GM23338 (cell line): ENCODE measurements at regions not wholly inside any gene's neighbourhood (a gene's known extent, or its start where the extent isn't known, plus 50 kb on each side); places are given as distances from the start of the nearest gene placed in this dataset.

Experiments used
- ATAC-seq: fragments of 200-7000 bp; cut with Tn5 transposase; 3 replicates; pipeline ENCODE4 v1.9.1; 2020
- DNase-seq: peaks from one replicate; pipeline ENCODE4 v3.0.0-alpha.2; 2015; ENCODE audit warnings: low spot score
- H2AFZ ChIP-seq: fragments of 200-600 bp; sonication (generic); 2 replicates; pipeline ENCODE4 v1.8.0; 2016; ENCODE audit warnings: antibody characterized with exemption, mild to moderate bottlenecking, moderate library complexity
- H3F3A ChIP-seq: fragments of 200-600 bp; sonication (generic); replicated peaks from 2 replicates; pipeline ENCODE4 v1.8.0; 2017; ENCODE audit warnings: antibody characterized with exemption, mixed run types, low read depth
- H3K27ac ChIP-seq: fragments of 200-600 bp; sonication (generic); 2 replicates; pipeline ENCODE4 v1.6.1; 2016; ENCODE audit warnings: low read depth
- H3K27me3 ChIP-seq: fragments of 200-600 bp; sonication (generic); 2 replicates; pipeline ENCODE4 v1.8.0; 2016; ENCODE audit warnings: mild to moderate bottlenecking, mixed run types, moderate library complexity; ENCODE audit not compliant: insufficient read depth
- H3K36me3 ChIP-seq: fragments of 200-600 bp; sonication (generic); 2 replicates; pipeline ENCODE4 v1.8.0; 2016; ENCODE audit warnings: mild to moderate bottlenecking; ENCODE audit not compliant: insufficient read depth
- H3K4me1 ChIP-seq: fragments of 200-600 bp; sonication (generic); 2 replicates; pipeline ENCODE4 v1.8.0; 2016; ENCODE audit warnings: mild to moderate bottlenecking, moderate library complexity; ENCODE audit not compliant: insufficient read depth
- H3K4me2 ChIP-seq: fragments of 200-600 bp; sonication (generic); 2 replicates; pipeline ENCODE4 v1.7.1; 2017; ENCODE audit warnings: mixed run types
- H3K4me3 ChIP-seq: fragments of 200-600 bp; sonication (generic); 2 replicates; pipeline ENCODE4 v1.6.1; 2016; ENCODE audit warnings: mixed run types
- H3K79me2 ChIP-seq: fragments of 200-600 bp; sonication (generic); replicated peaks from 2 replicates; pipeline ENCODE4 v1.8.0; 2017; ENCODE audit warnings: mild to moderate bottlenecking; ENCODE audit not compliant: insufficient read depth
- H3K9me2 ChIP-seq: fragments of 200-600 bp; sonication (generic); 2 replicates; pipeline ENCODE4 v1.8.0; 2017; ENCODE audit not compliant: insufficient read depth
- H4K20me1 ChIP-seq: fragments of 200-600 bp; sonication (generic); replicated peaks from 2 replicates; pipeline ENCODE4 v1.8.0; 2017; ENCODE audit warnings: mild to moderate bottlenecking; ENCODE audit not compliant: insufficient read depth
- H3K27ac Mint-ChIP-seq: 2 replicates; pipeline ENCODE4 v1.8.0; 2020; ENCODE audit warnings: inconsistent platforms, mild to moderate bottlenecking, moderate library complexity, mixed read lengths
- H3K27me3 Mint-ChIP-seq: 3 replicates; pipeline ENCODE4 v1.8.0; 2022; ENCODE audit warnings: low read depth, mild to moderate bottlenecking, moderate library complexity, mixed read lengths, inconsistent platforms; ENCODE audit not compliant: insufficient read depth, poor library complexity
- H3K36me3 Mint-ChIP-seq: 3 replicates; pipeline ENCODE4 v1.8.0; 2021; ENCODE audit warnings: low read depth, mild to moderate bottlenecking, inconsistent platforms, moderate library complexity, mixed read lengths
- H3K4me1 Mint-ChIP-seq: 3 replicates; pipeline ENCODE4 v1.8.0; 2020; ENCODE audit warnings: mild to moderate bottlenecking, inconsistent platforms, mixed read lengths
- H3K4me3 Mint-ChIP-seq: 3 replicates; pipeline ENCODE4 v1.8.0; 2021; ENCODE audit warnings: moderate library complexity, mild to moderate bottlenecking, inconsistent platforms, mixed read lengths
- H3K9me3 Mint-ChIP-seq: 3 replicates; pipeline ENCODE4 v1.8.0; 2020; ENCODE audit warnings: moderate library complexity, mild to moderate bottlenecking, inconsistent platforms, mixed read lengths
- CREB1 ChIP-seq: fragments of 250-450 bp; sonication (Bioruptor Pico); IDR thresholded peaks from 2 replicates; pipeline ENCODE4 v1.5.0; 2020; ENCODE audit warnings: low read depth, mild to moderate bottlenecking, moderate library complexity
- CTCF ChIP-seq, 2 experiments: fragments of 200-600 bp in 1 of 2; sonication (generic) in 1 of 2; conservative IDR thresholded peaks; 2 replicates each; pipeline versions ENCODE4 v1.5.1 to v1.6.1; 2016 to 2017; ENCODE audit warnings: antibody characterized with exemption in 2 of 2, low read depth in 2 of 2, mild to moderate bottlenecking in 2 of 2, moderate library complexity in 1 of 2
- ETS1 ChIP-seq: IDR thresholded peaks from 2 replicates; pipeline ENCODE4 v1.6.1; 2016; ENCODE audit warnings: antibody characterized with exemption
- EZH2 ChIP-seq: fragments of 200-600 bp; sonication (generic); IDR thresholded peaks from one replicate; pipeline ENCODE4 v1.8.0; 2017; ENCODE audit warnings: antibody characterized with exemption, mild to moderate bottlenecking, low read depth; ENCODE audit not compliant: unreplicated experiment
- EZH2phosphoT487 ChIP-seq: fragments of 200-600 bp; sonication (generic); IDR thresholded peaks from one replicate; pipeline ENCODE4 v1.8.1; 2018; ENCODE audit warnings: antibody characterized with exemption; ENCODE audit not compliant: unreplicated experiment
- JUNB ChIP-seq: IDR thresholded peaks from one replicate; pipeline ENCODE4 v1.6.1; 2016; ENCODE audit warnings: antibody characterized with exemption; ENCODE audit not compliant: unreplicated experiment
- NANOG ChIP-seq: IDR thresholded peaks from 2 replicates; pipeline ENCODE4 v1.6.1; 2016; ENCODE audit warnings: antibody characterized with exemption, borderline replicate concordance
- POLR2AphosphoS5 ChIP-seq: IDR thresholded peaks from 2 replicates; pipeline ENCODE4 v1.6.1; 2016; ENCODE audit warnings: antibody characterized with exemption, low read depth
- REST ChIP-seq: IDR thresholded peaks from one replicate; pipeline ENCODE4 v1.6.1; 2018; ENCODE audit warnings: antibody characterized with exemption; ENCODE audit not compliant: unreplicated experiment
- STAT1 ChIP-seq: IDR thresholded peaks from one replicate; pipeline ENCODE4 v1.6.1; 2016; ENCODE audit warnings: antibody characterized with exemption; ENCODE audit not compliant: unreplicated experiment
- ZNF114 ChIP-seq: fragments of 250-450 bp; sonication (Bioruptor Pico); IDR thresholded peaks from 2 replicates; pipeline ENCODE4 v1.5.0; 2020; ENCODE audit warnings: mild to moderate bottlenecking, moderate library complexity
- ZNF331 ChIP-seq: fragments of 250-450 bp; sonication (Bioruptor Pico); IDR thresholded peaks from 2 replicates; pipeline ENCODE4 v1.5.0; 2020; ENCODE audit warnings: low read depth, mild to moderate bottlenecking, moderate library complexity
- ZNF462 ChIP-seq: fragments of 250-450 bp; sonication (Bioruptor Pico); IDR thresholded peaks from 2 replicates; pipeline ENCODE4 v1.5.0; 2020; ENCODE audit warnings: mild to moderate bottlenecking, moderate library complexity

GRCh38 chr5:44881266-44881665 is 72.5 kb downstream of the MRPS30 start (continued):
- TF ChIP-seq REST (no peak), CREB1 (no peak), EZH2 (no peak), JUNB (no peak), STAT1 (no peak), ZNF331 (CRISPR knock-in tag) (no peak)

- Histone ChIP-seq H3K4me1 (no peaks in the 10 kb centered on the region), H3K4me2 (no peak overlapping the region), H3K36me3 (no peaks in the 10 kb centered on the region), H2AFZ (no peak overlapping the region), H3K27me3 (no peaks in the 10 kb centered on the region), H4K20me1 (no peaks in the 10 kb centered on the region), H3K4me3 (no peak overlapping the region), H3K9me2 (0 out of 2 replicates have a peak, but pooled peaks cover 5% of the 10 kb centered on the region), H3K79me2 (no peaks in the 10 kb centered on the region), H3K27ac (no peak overlapping the region), H3F3A (no peaks in the 10 kb centered on the region)
- peaks cover 15% of the 10 kb centered on the region; the same call in 2 of the 3 replicates for H3K9me3 Mint-ChIP-seq
- DNase-seq (no peak), ATAC-seq (no peak)
- H3K4me1 Mint-ChIP-seq: peaks cover 2% of the 10 kb centered on the region; the same call in 1 of the 3 replicates
- H3K27ac Mint-ChIP-seq: no peak overlapping the region
- H3K27me3 Mint-ChIP-seq: no peaks in the 10 kb centered on the region
- H3K36me3 Mint-ChIP-seq: peaks cover 2% of the 10 kb centered on the region; the same call in 2 of the 3 replicates
- no peak overlapping the region for H3K4me3 Mint-ChIP-seq
- TF ChIP-seq ZNF462 (CRISPR knock-in tag) (no peak), JUNB (no peak), ZNF331 (CRISPR knock-in tag) (no peak), ETS1 (no peak), POLR2AphosphoS5 (no peak), ZNF114 (CRISPR knock-in tag) (no peak), EZH2phosphoT487 (no peak), STAT1 (no peak), CTCF (conservative IDR thresholded peaks at IDR 0.05; ENCODE audit: low read depth in 2 of 2) (no peak), EZH2 (no peak), CREB1 (no peak), NANOG (no peak)
Observed at GRCh38 chr5:44884036-44884435, 75.3 kb downstream of the MRPS30 start.
